GM23338 (cell line): ENCODE measurements at regions not wholly inside any gene's neighbourhood (a gene's known extent, or its start where the extent isn't known, plus 50 kb on each side); places are given as distances from the start of the nearest gene placed in this dataset.

ENCODE experiments used
- ATAC-seq: fragments of 200-7000 bp; cut with Tn5 transposase; 3 replicates; pipeline ENCODE4 v1.9.1; 2020
- DNase-seq: peaks from one replicate; pipeline ENCODE4 v3.0.0-alpha.2; 2015; ENCODE audit warnings: low spot score
- H2AFZ ChIP-seq: fragments of 200-600 bp; sonication (generic); 2 replicates; pipeline ENCODE4 v1.8.0; 2016; ENCODE audit warnings: antibody characterized with exemption, mild to moderate bottlenecking, moderate library complexity
- H3F3A ChIP-seq: fragments of 200-600 bp; sonication (generic); replicated peaks from 2 replicates; pipeline ENCODE4 v1.8.0; 2017; ENCODE audit warnings: antibody characterized with exemption, mixed run types, low read depth
- H3K27ac ChIP-seq: fragments of 200-600 bp; sonication (generic); 2 replicates; pipeline ENCODE4 v1.6.1; 2016; ENCODE audit warnings: low read depth
- H3K27me3 ChIP-seq: fragments of 200-600 bp; sonication (generic); 2 replicates; pipeline ENCODE4 v1.8.0; 2016; ENCODE audit warnings: mild to moderate bottlenecking, mixed run types, moderate library complexity; ENCODE audit not compliant: insufficient read depth
- H3K36me3 ChIP-seq: fragments of 200-600 bp; sonication (generic); 2 replicates; pipeline ENCODE4 v1.8.0; 2016; ENCODE audit warnings: mild to moderate bottlenecking; ENCODE audit not compliant: insufficient read depth
- H3K4me1 ChIP-seq: fragments of 200-600 bp; sonication (generic); 2 replicates; pipeline ENCODE4 v1.8.0; 2016; ENCODE audit warnings: mild to moderate bottlenecking, moderate library complexity; ENCODE audit not compliant: insufficient read depth
- H3K4me2 ChIP-seq: fragments of 200-600 bp; sonication (generic); 2 replicates; pipeline ENCODE4 v1.7.1; 2017; ENCODE audit warnings: mixed run types
- H3K4me3 ChIP-seq: fragments of 200-600 bp; sonication (generic); 2 replicates; pipeline ENCODE4 v1.6.1; 2016; ENCODE audit warnings: mixed run types
- H3K79me2 ChIP-seq: fragments of 200-600 bp; sonication (generic); replicated peaks from 2 replicates; pipeline ENCODE4 v1.8.0; 2017; ENCODE audit warnings: mild to moderate bottlenecking; ENCODE audit not compliant: insufficient read depth
- H3K9me2 ChIP-seq: fragments of 200-600 bp; sonication (generic); 2 replicates; pipeline ENCODE4 v1.8.0; 2017; ENCODE audit not compliant: insufficient read depth
- H4K20me1 ChIP-seq: fragments of 200-600 bp; sonication (generic); replicated peaks from 2 replicates; pipeline ENCODE4 v1.8.0; 2017; ENCODE audit warnings: mild to moderate bottlenecking; ENCODE audit not compliant: insufficient read depth
- H3K27ac Mint-ChIP-seq: 2 replicates; pipeline ENCODE4 v1.8.0; 2020; ENCODE audit warnings: inconsistent platforms, mild to moderate bottlenecking, moderate library complexity, mixed read lengths
- H3K27me3 Mint-ChIP-seq: 3 replicates; pipeline ENCODE4 v1.8.0; 2022; ENCODE audit warnings: low read depth, mild to moderate bottlenecking, moderate library complexity, mixed read lengths, inconsistent platforms; ENCODE audit not compliant: insufficient read depth, poor library complexity
- H3K36me3 Mint-ChIP-seq: 3 replicates; pipeline ENCODE4 v1.8.0; 2021; ENCODE audit warnings: low read depth, mild to moderate bottlenecking, inconsistent platforms, moderate library complexity, mixed read lengths
- H3K4me1 Mint-ChIP-seq: 3 replicates; pipeline ENCODE4 v1.8.0; 2020; ENCODE audit warnings: mild to moderate bottlenecking, inconsistent platforms, mixed read lengths
- H3K4me3 Mint-ChIP-seq: 3 replicates; pipeline ENCODE4 v1.8.0; 2021; ENCODE audit warnings: moderate library complexity, mild to moderate bottlenecking, inconsistent platforms, mixed read lengths
- H3K9me3 Mint-ChIP-seq: 3 replicates; pipeline ENCODE4 v1.8.0; 2020; ENCODE audit warnings: moderate library complexity, mild to moderate bottlenecking, inconsistent platforms, mixed read lengths
- ETS1 ChIP-seq: IDR thresholded peaks from 2 replicates; pipeline ENCODE4 v1.6.1; 2016; ENCODE audit warnings: antibody characterized with exemption
- EZH2 ChIP-seq: fragments of 200-600 bp; sonication (generic); IDR thresholded peaks from one replicate; pipeline ENCODE4 v1.8.0; 2017; ENCODE audit warnings: antibody characterized with exemption, mild to moderate bottlenecking, low read depth; ENCODE audit not compliant: unreplicated experiment
- JUNB ChIP-seq: IDR thresholded peaks from one replicate; pipeline ENCODE4 v1.6.1; 2016; ENCODE audit warnings: antibody characterized with exemption; ENCODE audit not compliant: unreplicated experiment
- NANOG ChIP-seq: IDR thresholded peaks from 2 replicates; pipeline ENCODE4 v1.6.1; 2016; ENCODE audit warnings: antibody characterized with exemption, borderline replicate concordance
- REST ChIP-seq: IDR thresholded peaks from one replicate; pipeline ENCODE4 v1.6.1; 2018; ENCODE audit warnings: antibody characterized with exemption; ENCODE audit not compliant: unreplicated experiment
- STAT1 ChIP-seq: IDR thresholded peaks from one replicate; pipeline ENCODE4 v1.6.1; 2016; ENCODE audit warnings: antibody characterized with exemption; ENCODE audit not compliant: unreplicated experiment
- ZNF114 ChIP-seq: fragments of 250-450 bp; sonication (Bioruptor Pico); IDR thresholded peaks from 2 replicates; pipeline ENCODE4 v1.5.0; 2020; ENCODE audit warnings: mild to moderate bottlenecking, moderate library complexity
- ZNF331 ChIP-seq: fragments of 250-450 bp; sonication (Bioruptor Pico); IDR thresholded peaks from 2 replicates; pipeline ENCODE4 v1.5.0; 2020; ENCODE audit warnings: low read depth, mild to moderate bottlenecking, moderate library complexity
- ZNF462 ChIP-seq: fragments of 250-450 bp; sonication (Bioruptor Pico); IDR thresholded peaks from 2 replicates; pipeline ENCODE4 v1.5.0; 2020; ENCODE audit warnings: mild to moderate bottlenecking, moderate library complexity

GRCh38 chr18:56381196-56381595 lies 257.2 kb downstream of the TXNL1 start:
- Mint-ChIP-seq H3K27me3 (no peaks in the 10 kb centered on the region), H3K36me3 (no peaks in the 10 kb centered on the region), H3K27ac (no peak overlapping the region), H3K4me1 (no peaks in the 10 kb centered on the region; the same call in 2 of the 3 replicates), H3K4me3 (no peak overlapping the region), H3K9me3 (no peaks in the 10 kb centered on the region)
- no peak for ATAC-seq
- Histone ChIP-seq H3F3A (no peaks in the 10 kb centered on the region), H3K9me2 (peaks cover 7% of the 10 kb centered on the region; the same call in 1 of the 2 replicates), H3K4me2 (no peak overlapping the region), H3K4me3 (no peak overlapping the region), H3K4me1 (no peaks in the 10 kb centered on the region), H3K36me3 (no peaks in the 10 kb centered on the region), H4K20me1 (no peaks in the 10 kb centered on the region), H3K27me3 (no peaks in the 10 kb centered on the region), H2AFZ (peak overlapping the region; percentile 65; the same call in 1 of the 2 replicates), H3K79me2 (no peaks in the 10 kb centered on the region), H3K27ac (no peak overlapping the region)
- TF ChIP-seq ETS1 (no peak), STAT1 (no peak), REST (no peak), JUNB (no peak), ZNF331 (CRISPR knock-in tag) (no peak), EZH2 (no peak), NANOG (no peak), ZNF462 (CRISPR knock-in tag) (no peak), ZNF114 (CRISPR knock-in tag) (no peak)
- no peak for DNase-seq
